BE2C (cell line): ENCODE measurements at regions not wholly inside any gene's neighbourhood (a gene's known extent, or its start where the extent isn't known, plus 50 kb on each side); places are given as distances from the start of the nearest gene placed in this dataset.

Experiments
- DNase-seq: peaks from one replicate; pipeline ENCODE4 v3.0.0-alpha.2; 2020
- H3K27me3 ChIP-seq: fragments of 250-450 bp; sonication (Bioruptor Pico); 2 replicates; pipeline ENCODE4 v1.5.1; 2020; ENCODE audit warnings: mild to moderate bottlenecking
- H3K36me3 ChIP-seq: fragments of 250-450 bp; sonication (Bioruptor Pico); 2 replicates; pipeline ENCODE4 v1.5.1; 2020; ENCODE audit warnings: mild to moderate bottlenecking
- H3K4me1 ChIP-seq: fragments of 250-450 bp; sonication (Bioruptor Pico); 2 replicates; pipeline ENCODE4 v1.5.1; 2020
- H3K4me3 ChIP-seq: 2 replicates; pipeline ENCODE4 v1.5.1; 2011; ENCODE audit warnings: low read depth, low read length
- H3K9me3 ChIP-seq: fragments of 250-450 bp; sonication (Bioruptor Pico); 2 replicates; pipeline ENCODE4 v1.5.1; 2020
- CTCF ChIP-seq: IDR thresholded peaks from 2 replicates; pipeline ENCODE4 v1.5.1; 2012; ENCODE audit warnings: mild to moderate bottlenecking, low read depth, low read length

- no peaks in the 10 kb centered on the region for H3K4me1 ChIP-seq
- no peak for TF ChIP-seq CTCF
- H3K9me3 ChIP-seq: no peaks in the 10 kb centered on the region
- no peak overlapping the region for H3K4me3 ChIP-seq
- no peaks in the 10 kb centered on the region for H3K36me3 ChIP-seq
- H3K27me3 ChIP-seq: no peaks in the 10 kb centered on the region
- DNase-seq: no peak
These were observed 193.6 kb upstream of the ADGRL2 start for GRCh38 chr1:81607086-81607485.

- no peak for TF ChIP-seq CTCF
- no peak for DNase-seq
- H3K27me3 ChIP-seq: no peaks in the 10 kb centered on the region
- H3K36me3 ChIP-seq: no peaks in the 10 kb centered on the region
- H3K9me3 ChIP-seq: no peaks in the 10 kb centered on the region
- H3K4me1 ChIP-seq: no peaks in the 10 kb centered on the region
- H3K4me3 ChIP-seq: no peak overlapping the region
These were observed 194.1 kb upstream of the ADGRL2 start for GRCh38 chr1:81606656-81607055.

GRCh38 chr1:81605023-81605422 lies 195.7 kb upstream of the ADGRL2 start:
- Histone ChIP-seq H3K27me3 (no peaks in the 10 kb centered on the region), H3K4me1 (no peaks in the 10 kb centered on the region), H3K4me3 (no peak overlapping the region), H3K9me3 (no peaks in the 10 kb centered on the region), H3K36me3 (no peaks in the 10 kb centered on the region)
- no peak for DNase-seq
- no peak for TF ChIP-seq CTCF

- no peak for TF ChIP-seq CTCF
- no peak for DNase-seq
- H3K4me3 ChIP-seq: no peak overlapping the region
- H3K27me3 ChIP-seq: no peaks in the 10 kb centered on the region
- H3K9me3 ChIP-seq: no peaks in the 10 kb centered on the region
- H3K36me3 ChIP-seq: no peaks in the 10 kb centered on the region
- H3K4me1 ChIP-seq: no peaks in the 10 kb centered on the region
These were observed 199.7 kb upstream of the ADGRL2 start for GRCh38 chr1:81600878-81601622.

- no peaks in the 10 kb centered on the region for H3K4me1 ChIP-seq
- no peaks in the 10 kb centered on the region for H3K27me3 ChIP-seq
- no peak for TF ChIP-seq CTCF
- H3K9me3 ChIP-seq: no peaks in the 10 kb centered on the region
- no peaks in the 10 kb centered on the region for H3K36me3 ChIP-seq
- peak; percentile 6 for DNase-seq
- no peak overlapping the region for H3K4me3 ChIP-seq
These were observed 200.4 kb upstream of the ADGRL2 start for GRCh38 chr1:81600363-81600762.

GRCh38 chr1:81598623-81599022 lies 202.1 kb upstream of the ADGRL2 start:
- Histone ChIP-seq H3K27me3 (no peaks in the 10 kb centered on the region), H3K36me3 (no peaks in the 10 kb centered on the region), H3K9me3 (no peaks in the 10 kb centered on the region), H3K4me1 (no peaks in the 10 kb centered on the region), H3K4me3 (no peak overlapping the region)
- TF ChIP-seq CTCF: no peak
- no peak for DNase-seq
